ENCODE measurements at regions not wholly inside any gene's neighbourhood (a gene's known extent, or its start where the extent isn't known, plus 50 kb on each side); places are given as distances from the start of the nearest gene placed in this dataset.
A peak's percentile ranks its signal among the peaks of the same experiment; 100 is the strongest.

GRCh38 chr15:75100679-75101078 lies 77.3 kb downstream of the PPCDC start:
- 91% methylated on average over 2 of the region's 2 CpGs for WGBS, 2 donors
- Histone ChIP-seq H3K36me3 (ENCODE audit: control insufficient read depth in 2 of 2, insufficient read depth in 2 of 2, low read length in 1 of 2) (no peaks in the 10 kb centered on the region), H3K27ac (ENCODE audit: low read depth in 2 of 2, low read length in 1 of 2) (no peak overlapping the region), H3K4me3 (ENCODE audit: low read depth in 1 of 2, low read length in 2 of 2) (no peak overlapping the region), H3K9me3 (ENCODE audit: control insufficient read depth in 2 of 2, insufficient read depth in 1 of 2, low read depth in 1 of 2, low read length in 1 of 2) (peaks cover 0 to 2% of the 10 kb centered on the region in 2 donors), H3K4me1 (ENCODE audit: control insufficient read depth in 2 of 2, insufficient read depth in 2 of 2, low read length in 1 of 2) (peaks cover 0 to 8% of the 10 kb centered on the region in 2 donors), H3K27me3 (ENCODE audit: control insufficient read depth in 1 of 2, insufficient read depth in 2 of 2, low read length in 2 of 2) (no peaks in the 10 kb centered on the region)

GRCh38 chr15:75104804-75105557 lies 81.6 kb downstream of the PPCDC start:
- no peaks in the 10 kb centered on the region for H3K9me3 ChIP-seq (ENCODE audit: control insufficient read depth in 2 of 2, insufficient read depth in 1 of 2, low read depth in 1 of 2, low read length in 1 of 2)
- H3K27ac ChIP-seq (ENCODE audit: low read depth in 2 of 2, low read length in 1 of 2) = peak overlapping the region in 1 of 2 donors; percentile 52
- 67 to 73% methylated on average over 3 of the region's 3 CpGs for WGBS, 2 donors
- no peaks in the 10 kb centered on the region for H3K27me3 ChIP-seq (ENCODE audit: control insufficient read depth in 1 of 2, insufficient read depth in 2 of 2, low read length in 2 of 2)
- no peak overlapping the region for H3K4me3 ChIP-seq (ENCODE audit: low read depth in 1 of 2, low read length in 2 of 2)
- H3K4me1 ChIP-seq (ENCODE audit: control insufficient read depth in 2 of 2, insufficient read depth in 2 of 2, low read length in 1 of 2) = peaks cover 0 to 18% of the 10 kb centered on the region in 2 donors
- no peaks in the 10 kb centered on the region for H3K36me3 ChIP-seq (ENCODE audit: control insufficient read depth in 2 of 2, insufficient read depth in 2 of 2, low read length in 1 of 2)

GRCh38 chr15:75107516-75107907 lies 84.1 kb downstream of the PPCDC start:
- Histone ChIP-seq H3K4me3 (ENCODE audit: low read depth in 1 of 2, low read length in 2 of 2) (no peak overlapping the region), H3K27ac (ENCODE audit: low read depth in 2 of 2, low read length in 1 of 2) (no peak overlapping the region), H3K27me3 (ENCODE audit: control insufficient read depth in 1 of 2, insufficient read depth in 2 of 2, low read length in 2 of 2) (no peaks in the 10 kb centered on the region), H3K36me3 (ENCODE audit: control insufficient read depth in 2 of 2, insufficient read depth in 2 of 2, low read length in 1 of 2) (no peaks in the 10 kb centered on the region), H3K9me3 (ENCODE audit: control insufficient read depth in 2 of 2, insufficient read depth in 1 of 2, low read depth in 1 of 2, low read length in 1 of 2) (no peaks in the 10 kb centered on the region), H3K4me1 (ENCODE audit: control insufficient read depth in 2 of 2, insufficient read depth in 2 of 2, low read length in 1 of 2) (peaks cover 0 to 18% of the 10 kb centered on the region in 2 donors)
- WGBS, 2 donors = 86 to 95% methylated on average over 2 of the region's 2 CpGs

GRCh38 chr15:75107908-75108838 lies 84.8 kb downstream of the PPCDC start:
- no peak overlapping the region for H3K4me3 ChIP-seq (ENCODE audit: low read depth in 1 of 2, low read length in 2 of 2)
- no peaks in the 10 kb centered on the region for H3K36me3 ChIP-seq (ENCODE audit: control insufficient read depth in 2 of 2, insufficient read depth in 2 of 2, low read length in 1 of 2)
- 54 to 56% methylated on average over 12 of the region's 12 CpGs for WGBS, 2 donors
- no peak overlapping the region for H3K27ac ChIP-seq (ENCODE audit: low read depth in 2 of 2, low read length in 1 of 2)
- H3K9me3 ChIP-seq (ENCODE audit: control insufficient read depth in 2 of 2, insufficient read depth in 1 of 2, low read depth in 1 of 2, low read length in 1 of 2) = no peaks in the 10 kb centered on the region
- peaks cover 0 to 18% of the 10 kb centered on the region in 2 donors for H3K4me1 ChIP-seq (ENCODE audit: control insufficient read depth in 2 of 2, insufficient read depth in 2 of 2, low read length in 1 of 2)
- H3K27me3 ChIP-seq (ENCODE audit: control insufficient read depth in 1 of 2, insufficient read depth in 2 of 2, low read length in 2 of 2) = no peaks in the 10 kb centered on the region

GRCh38 chr15:75109021-75109735 lies 85.8 kb downstream of the PPCDC start:
- no peak overlapping the region for H3K27ac ChIP-seq (ENCODE audit: low read depth in 2 of 2, low read length in 1 of 2)
- no peaks in the 10 kb centered on the region for H3K9me3 ChIP-seq (ENCODE audit: control insufficient read depth in 2 of 2, insufficient read depth in 1 of 2, low read depth in 1 of 2, low read length in 1 of 2)
- H3K27me3 ChIP-seq (ENCODE audit: control insufficient read depth in 1 of 2, insufficient read depth in 2 of 2, low read length in 2 of 2) = no peaks in the 10 kb centered on the region
- H3K4me3 ChIP-seq (ENCODE audit: low read depth in 1 of 2, low read length in 2 of 2) = no peak overlapping the region
- H3K4me1 ChIP-seq (ENCODE audit: control insufficient read depth in 2 of 2, insufficient read depth in 2 of 2, low read length in 1 of 2) = peaks cover 0 to 18% of the 10 kb centered on the region in 2 donors
- no peaks in the 10 kb centered on the region for H3K36me3 ChIP-seq (ENCODE audit: control insufficient read depth in 2 of 2, insufficient read depth in 2 of 2, low read length in 1 of 2)
- WGBS, 2 donors = 74 to 76% methylated on average over 18 of the region's 18 CpGs

GRCh38 chr15:75109736-75110130 lies 86.3 kb downstream of the PPCDC start:
- 71% methylated on average over 7 of the region's 7 CpGs for WGBS, 2 donors

GRCh38 chr15:75112278-75112847 lies 89.0 kb downstream of the PPCDC start:
- H3K4me3 ChIP-seq (ENCODE audit: low read depth in 1 of 2, low read length in 2 of 2) = no peak overlapping the region
- peaks cover 0 to 12% of the 10 kb centered on the region in 2 donors for H3K4me1 ChIP-seq (ENCODE audit: control insufficient read depth in 2 of 2, insufficient read depth in 2 of 2, low read length in 1 of 2)
- WGBS, 2 donors = 77 to 83% methylated on average over 4 of the region's 4 CpGs
- no peaks in the 10 kb centered on the region for H3K36me3 ChIP-seq (ENCODE audit: control insufficient read depth in 2 of 2, insufficient read depth in 2 of 2, low read length in 1 of 2)
- no peak overlapping the region for H3K27ac ChIP-seq (ENCODE audit: low read depth in 2 of 2, low read length in 1 of 2)
- no peaks in the 10 kb centered on the region for H3K27me3 ChIP-seq (ENCODE audit: control insufficient read depth in 1 of 2, insufficient read depth in 2 of 2, low read length in 2 of 2)
- H3K9me3 ChIP-seq (ENCODE audit: control insufficient read depth in 2 of 2, insufficient read depth in 1 of 2, low read depth in 1 of 2, low read length in 1 of 2) = no peaks in the 10 kb centered on the region

More at GRCh38 chr15:75109736-75110130, 86.3 kb downstream of the PPCDC start:
- H3K27ac ChIP-seq (ENCODE audit: low read depth in 2 of 2, low read length in 1 of 2) = no peak overlapping the region
- H3K9me3 ChIP-seq (ENCODE audit: control insufficient read depth in 2 of 2, insufficient read depth in 1 of 2, low read depth in 1 of 2, low read length in 1 of 2) = no peaks in the 10 kb centered on the region
- no peak overlapping the region for H3K4me3 ChIP-seq (ENCODE audit: low read depth in 1 of 2, low read length in 2 of 2)
- peaks cover 0 to 16% of the 10 kb centered on the region in 2 donors for H3K4me1 ChIP-seq (ENCODE audit: control insufficient read depth in 2 of 2, insufficient read depth in 2 of 2, low read length in 1 of 2)
- no peaks in the 10 kb centered on the region for H3K27me3 ChIP-seq (ENCODE audit: control insufficient read depth in 1 of 2, insufficient read depth in 2 of 2, low read length in 2 of 2)
- no peaks in the 10 kb centered on the region for H3K36me3 ChIP-seq (ENCODE audit: control insufficient read depth in 2 of 2, insufficient read depth in 2 of 2, low read length in 1 of 2)

- H3K36me3 ChIP-seq (ENCODE audit: control insufficient read depth in 2 of 2, insufficient read depth in 2 of 2, low read length in 1 of 2) = no peaks in the 10 kb centered on the region
- no peak overlapping the region for H3K4me3 ChIP-seq (ENCODE audit: low read depth in 1 of 2, low read length in 2 of 2)
- H3K27me3 ChIP-seq (ENCODE audit: control insufficient read depth in 1 of 2, insufficient read depth in 2 of 2, low read length in 2 of 2) = no peaks in the 10 kb centered on the region
- no peaks in the 10 kb centered on the region for H3K9me3 ChIP-seq (ENCODE audit: control insufficient read depth in 2 of 2, insufficient read depth in 1 of 2, low read depth in 1 of 2, low read length in 1 of 2)
- WGBS, 2 donors = 55 to 63% methylated on average over 3 of the region's 3 CpGs
- no peak overlapping the region for H3K27ac ChIP-seq (ENCODE audit: low read depth in 2 of 2, low read length in 1 of 2)
- H3K4me1 ChIP-seq (ENCODE audit: control insufficient read depth in 2 of 2, insufficient read depth in 2 of 2, low read length in 1 of 2) = peaks cover 0 to 12% of the 10 kb centered on the region in 2 donors
These were observed 88.7 kb upstream of the C15orf39 start for GRCh38 chr15:75112848-75113492.

GRCh38 chr15:75114327-75114726 lies 87.4 kb upstream of the C15orf39 start:
- Histone ChIP-seq H3K36me3 (ENCODE audit: control insufficient read depth in 2 of 2, insufficient read depth in 2 of 2, low read length in 1 of 2) (no peaks in the 10 kb centered on the region), H3K27ac (ENCODE audit: low read depth in 2 of 2, low read length in 1 of 2) (no peak overlapping the region), H3K4me1 (ENCODE audit: control insufficient read depth in 2 of 2, insufficient read depth in 2 of 2, low read length in 1 of 2) (peaks cover 0 to 4% of the 10 kb centered on the region in 2 donors), H3K9me3 (ENCODE audit: control insufficient read depth in 2 of 2, insufficient read depth in 1 of 2, low read depth in 1 of 2, low read length in 1 of 2) (no peaks in the 10 kb centered on the region), H3K27me3 (ENCODE audit: control insufficient read depth in 1 of 2, insufficient read depth in 2 of 2, low read length in 2 of 2) (no peaks in the 10 kb centered on the region), H3K4me3 (ENCODE audit: low read depth in 1 of 2, low read length in 2 of 2) (no peak overlapping the region)
- 87% methylated on average over 7 of the region's 7 CpGs for WGBS, 2 donors
